ENCODE measurements at regions not wholly inside any gene's neighbourhood (a gene's known extent, or its start where the extent isn't known, plus 50 kb on each side); places are given as distances from the start of the nearest gene placed in this dataset.
"Not testable (repeated sequence)": the region's sequence is repeated elsewhere in the genome, so short reads cannot be mapped to it uniquely, and the experiment has no call there.

DNA sequence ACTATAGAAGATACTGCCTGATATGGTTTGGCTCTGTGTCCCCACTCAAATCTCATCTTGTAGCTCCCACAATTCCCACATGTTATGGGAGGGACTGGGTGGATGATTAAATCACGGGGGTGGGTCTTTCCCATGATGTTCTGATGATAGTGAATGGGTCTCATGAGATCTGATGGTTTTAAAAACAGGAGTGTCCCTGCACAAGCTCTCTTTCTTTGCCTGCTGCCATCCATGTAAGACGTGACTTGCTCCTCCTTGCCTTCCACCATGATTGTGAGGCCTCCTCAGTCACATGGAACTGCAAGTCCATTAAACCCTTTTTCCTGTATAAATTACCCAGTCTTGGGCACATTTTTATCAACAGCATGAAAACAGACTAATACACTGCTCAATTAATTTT is 217.8 kb downstream of the FAM43A start:
- not testable (repeated sequence) for TF ChIP-seq TAF1 (IDR thresholded peaks at IDR 0.05; ENCODE audit: borderline replicate concordance, low read depth, low read length); POLR2AphosphoS5 (IDR thresholded peaks at IDR 0.05; ENCODE audit: low read depth, low read length)
